Activated naive CD8-positive, alpha-beta T cell treated with anti-CD3 and anti-CD28 coated beads, Interleukin-2, amount 10 ng/mL, durations not matched to agents 7 days and 5 days (primary cell): ENCODE measurements at regions not wholly inside any gene's neighbourhood (a gene's known extent, or its start where the extent isn't known, plus 50 kb on each side); places are given as distances from the start of the nearest gene placed in this dataset.

ENCODE experiments used
- ATAC-seq: fragments of 150-1000 bp; cut with Tn5 transposase; one replicate; pipeline ENCODE4 v1.10.0; 2021; ENCODE audit warnings: low read depth, moderate library complexity
- POLR2A ChIA-PET: fragments of 350-600 bp; sonication (Branson Sonifier 250); formaldehyde crosslinking; loops from one replicate; lab custom pipeline; 2021; ENCODE audit warnings: antibody characterized with exemption; lab: Charles Lee
- DNase-seq: peaks from one replicate; pipeline ENCODE4 v3.0.0; 2021
- H3K27ac Mint-ChIP-seq: one replicate; pipeline ENCODE4 v1.8.0; 2022; ENCODE audit warnings: mild to moderate bottlenecking, mixed read lengths
- H3K27me3 Mint-ChIP-seq: one replicate; pipeline ENCODE4 v1.8.0; 2022; ENCODE audit warnings: mild to moderate bottlenecking, moderate library complexity, mixed read lengths
- H3K36me3 Mint-ChIP-seq: one replicate; pipeline ENCODE4 v1.8.0; 2021; ENCODE audit warnings: mild to moderate bottlenecking, mixed read lengths
- H3K4me1 Mint-ChIP-seq: one replicate; pipeline ENCODE4 v1.8.0; 2021; ENCODE audit warnings: mixed read lengths
- H3K4me3 Mint-ChIP-seq: one replicate; pipeline ENCODE4 v1.8.0; 2022; ENCODE audit warnings: mild to moderate bottlenecking, moderate library complexity, mixed read lengths
- H3K9me3 Mint-ChIP-seq: one replicate; pipeline ENCODE4 v1.8.0; 2021; ENCODE audit warnings: mixed read lengths

DNA sequence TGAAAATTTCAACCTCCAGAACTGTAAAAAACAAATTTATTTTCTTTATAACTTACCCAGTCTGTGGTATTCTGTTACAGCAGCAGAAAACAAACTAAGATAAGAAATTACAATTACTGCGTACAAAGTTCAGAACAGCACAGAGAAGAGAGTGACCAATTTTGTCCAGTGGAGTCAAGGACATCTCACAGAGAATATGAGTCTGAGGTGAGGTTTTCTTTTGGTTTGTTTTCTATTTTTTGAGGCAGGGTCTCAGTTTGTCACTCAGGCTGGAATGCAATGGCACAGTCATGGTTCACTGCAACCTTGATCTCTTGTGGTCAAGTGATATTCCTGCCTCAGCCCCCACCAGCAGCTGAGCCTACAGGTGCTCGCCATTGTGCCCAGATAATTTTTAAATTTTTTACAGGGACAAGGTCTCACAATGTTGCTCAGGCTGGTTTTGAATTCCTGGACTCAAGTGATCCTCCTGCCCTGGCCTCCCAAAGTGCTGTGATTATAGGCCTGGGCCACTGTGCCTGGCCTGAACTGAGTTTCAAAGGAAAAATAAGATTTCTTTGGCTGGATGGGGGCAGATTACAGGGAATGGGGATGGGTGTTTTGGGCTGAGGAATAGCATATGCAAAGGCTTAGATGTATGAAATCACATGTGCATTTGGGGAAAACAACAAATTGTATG lies 201.1 kb upstream of the USP24 start:
- Mint-ChIP-seq H3K4me1 (no peaks in the 10 kb centered on the region), H3K27ac (no peak overlapping the region), H3K9me3 (no peaks in the 10 kb centered on the region), H3K27me3 (peaks cover 4% of the 10 kb centered on the region), H3K36me3 (no peaks in the 10 kb centered on the region), H3K4me3 (no peak overlapping the region)
- no peak for DNase-seq
- POLR2A ChIA-PET, result no interaction called here
- ATAC-seq, result no peak

DNA sequence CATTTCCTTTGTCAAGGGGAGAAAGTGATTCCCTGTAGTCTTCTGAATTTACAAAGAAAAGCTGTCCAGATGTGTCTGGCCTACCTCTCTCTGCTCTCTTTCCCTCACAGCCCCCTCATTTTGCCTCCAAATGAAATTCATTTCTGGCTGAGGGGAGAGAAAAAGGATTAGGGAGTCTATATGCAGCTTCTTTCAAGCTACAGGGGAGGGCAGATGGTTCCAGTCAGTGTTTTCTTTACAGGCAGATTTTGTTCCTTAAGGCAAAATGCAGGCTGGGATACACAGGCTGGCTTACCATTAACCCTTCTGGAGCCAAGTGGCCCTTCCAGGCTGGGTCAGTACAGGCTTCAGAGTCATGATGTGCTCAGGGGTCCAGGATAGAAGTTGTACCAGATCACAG lies 198.1 kb upstream of the USP24 start:
- POLR2A ChIA-PET, result no interaction called here
- DNase-seq (no peak), ATAC-seq (no peak)
- H3K4me3 Mint-ChIP-seq, result no peak overlapping the region
- no peaks in the 10 kb centered on the region for H3K9me3 Mint-ChIP-seq
- H3K27me3 Mint-ChIP-seq, result peaks cover 4% of the 10 kb centered on the region
- no peaks in the 10 kb centered on the region for H3K36me3 Mint-ChIP-seq
- H3K27ac Mint-ChIP-seq, result no peak overlapping the region
- H3K4me1 Mint-ChIP-seq, result no peaks in the 10 kb centered on the region

DNA sequence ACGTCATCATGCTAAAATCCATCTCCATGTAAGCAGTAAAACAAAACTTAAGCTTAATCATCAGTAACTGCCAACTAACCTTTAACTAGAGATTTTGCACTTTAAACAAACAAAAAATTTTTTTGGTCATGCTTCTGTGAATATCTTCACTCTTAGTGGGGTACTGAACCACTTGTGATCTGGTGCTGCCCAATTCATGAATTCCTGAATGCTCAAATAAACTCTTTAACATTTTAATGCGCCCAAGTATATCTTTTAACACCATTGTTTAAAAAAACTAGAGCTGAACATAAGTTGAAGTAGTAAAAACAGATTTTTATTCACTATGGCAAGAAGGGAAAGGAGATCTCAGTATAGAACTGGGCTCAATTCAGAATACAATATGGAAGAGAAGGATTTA lies 196.9 kb upstream of the USP24 start:
- no peak for ATAC-seq
- POLR2A ChIA-PET, result no interaction called here
- Mint-ChIP-seq H3K9me3 (no peaks in the 10 kb centered on the region), H3K27me3 (peaks cover 4% of the 10 kb centered on the region), H3K4me1 (no peaks in the 10 kb centered on the region), H3K4me3 (no peak overlapping the region), H3K36me3 (no peaks in the 10 kb centered on the region), H3K27ac (no peak overlapping the region)
- no peak for DNase-seq

DNA sequence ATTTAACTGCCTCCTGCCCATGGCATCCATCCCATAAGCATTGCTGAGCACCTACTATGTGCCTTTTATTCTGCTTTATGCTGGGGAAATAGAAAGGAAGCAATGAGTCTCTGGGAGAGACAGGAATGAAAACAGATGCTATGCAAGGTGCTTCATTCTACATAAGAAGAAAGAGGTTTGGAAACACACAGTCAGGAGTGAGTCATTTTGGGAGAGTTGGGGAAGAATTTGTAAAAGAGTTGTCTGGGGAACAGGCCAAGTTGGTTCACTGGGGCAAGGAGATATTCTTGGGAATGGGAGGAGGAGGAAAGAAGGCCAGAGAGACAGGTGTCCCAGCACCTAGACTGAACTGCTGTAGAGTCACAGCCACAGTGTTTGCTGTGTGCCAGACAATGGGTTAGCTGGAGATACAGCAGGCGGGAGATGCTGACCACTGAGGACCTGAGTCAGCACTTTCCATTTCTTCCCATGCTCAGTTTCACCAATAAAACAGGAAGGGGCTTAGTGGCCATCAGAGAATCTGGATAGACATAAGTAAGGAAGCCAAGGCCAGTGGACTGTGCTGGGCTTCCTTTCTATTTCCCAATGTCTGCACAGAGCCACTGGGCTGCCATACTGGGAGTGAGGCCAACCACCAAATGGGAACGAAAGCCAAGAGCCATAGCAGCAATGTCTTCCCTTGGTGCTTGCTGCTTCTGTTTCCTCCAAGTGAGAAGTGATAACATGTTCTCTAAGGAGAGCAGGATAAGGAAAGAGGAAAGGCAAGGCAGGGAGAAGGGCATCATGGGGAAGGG lies 187.7 kb upstream of the USP24 start:
- peaks cover 2% of the 10 kb centered on the region for H3K9me3 Mint-ChIP-seq
- H3K36me3 Mint-ChIP-seq, result no peaks in the 10 kb centered on the region
- H3K27ac Mint-ChIP-seq, result no peak overlapping the region
- H3K4me3 Mint-ChIP-seq, result no peak overlapping the region
- POLR2A ChIA-PET, result no interaction called here
- DNase-seq (no peak), ATAC-seq (no peak)
- H3K4me1 Mint-ChIP-seq, result no peaks in the 10 kb centered on the region
- H3K27me3 Mint-ChIP-seq, result peaks cover 3% of the 10 kb centered on the region

DNA sequence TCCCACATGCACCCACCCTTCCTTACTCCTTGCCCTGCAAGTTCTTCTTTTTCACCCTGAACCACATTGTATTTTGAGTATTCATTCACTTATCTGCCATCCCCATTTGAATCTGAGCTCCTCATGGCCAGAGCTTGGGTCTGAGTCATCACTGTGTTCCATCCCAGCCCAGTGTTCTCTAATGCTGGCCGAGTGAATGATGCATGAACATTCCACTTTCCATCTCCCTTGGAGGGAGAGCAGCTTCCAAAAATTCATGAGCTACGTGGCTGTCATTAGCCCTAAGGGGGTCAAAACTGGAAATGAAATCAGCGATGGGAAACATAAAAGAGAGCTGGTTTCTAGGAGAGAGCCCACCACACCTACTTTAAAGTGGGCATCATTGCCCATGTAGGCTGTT lies 187.0 kb upstream of the USP24 start:
- no peaks in the 10 kb centered on the region for H3K4me1 Mint-ChIP-seq
- peaks cover 8% of the 10 kb centered on the region for H3K27me3 Mint-ChIP-seq
- H3K36me3 Mint-ChIP-seq, result no peaks in the 10 kb centered on the region
- H3K9me3 Mint-ChIP-seq, result peaks cover 2% of the 10 kb centered on the region
- H3K4me3 Mint-ChIP-seq, result no peak overlapping the region
- no peak for DNase-seq
- POLR2A ChIA-PET, result no interaction called here
- H3K27ac Mint-ChIP-seq, result no peak overlapping the region
- no peak for ATAC-seq

DNA sequence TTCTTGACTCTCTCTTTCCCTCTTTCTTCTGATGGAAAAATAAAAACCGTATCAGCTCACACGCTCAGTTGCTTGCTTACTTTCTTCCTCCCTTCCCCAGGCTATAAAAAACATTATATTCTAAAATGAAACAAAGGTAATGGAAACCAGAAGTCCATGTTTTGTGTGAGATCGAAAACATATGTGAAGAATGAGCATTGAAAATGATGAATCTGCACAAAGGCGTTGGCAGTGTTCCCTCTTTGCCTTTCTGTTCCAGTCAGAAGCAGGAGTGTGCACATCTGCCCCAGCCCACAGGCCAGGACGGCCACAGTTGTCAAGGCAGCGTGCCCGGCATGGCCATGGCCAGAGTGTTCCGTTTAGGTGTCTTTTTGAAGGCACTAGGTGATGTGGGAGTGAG lies 185.3 kb upstream of the USP24 start:
- POLR2A ChIA-PET, result no interaction called here
- Mint-ChIP-seq H3K36me3 (no peaks in the 10 kb centered on the region), H3K4me1 (no peaks in the 10 kb centered on the region), H3K4me3 (no peak overlapping the region), H3K9me3 (no peaks in the 10 kb centered on the region), H3K27ac (no peak overlapping the region), H3K27me3 (peaks cover 10% of the 10 kb centered on the region)
- no peak for ATAC-seq
- DNase-seq, result no peak

DNA sequence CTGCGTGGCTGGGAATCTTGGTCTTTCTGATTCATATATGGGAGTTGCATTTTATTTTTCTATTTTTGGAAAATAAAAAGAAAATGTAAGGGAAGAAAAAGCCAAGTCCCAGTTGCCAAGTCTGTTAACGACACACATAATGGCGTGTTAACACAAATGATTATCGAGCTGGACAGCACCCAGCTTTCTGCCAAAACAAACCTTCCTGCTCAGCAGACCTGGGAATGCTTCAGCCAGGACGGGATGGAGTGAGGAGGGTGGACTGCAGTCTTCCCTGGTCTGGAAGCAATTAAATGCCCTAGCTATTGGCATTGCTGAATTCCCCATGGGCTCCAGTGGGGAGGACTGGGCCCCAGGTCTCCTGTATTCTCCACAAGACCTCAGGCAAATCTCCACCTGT lies 184.2 kb upstream of the USP24 start:
- no peaks in the 10 kb centered on the region for H3K4me1 Mint-ChIP-seq
- DNase-seq, result no peak
- H3K36me3 Mint-ChIP-seq, result no peaks in the 10 kb centered on the region
- no peak for ATAC-seq
- H3K27ac Mint-ChIP-seq, result no peak overlapping the region
- H3K9me3 Mint-ChIP-seq, result no peaks in the 10 kb centered on the region
- peaks cover 10% of the 10 kb centered on the region for H3K27me3 Mint-ChIP-seq
- POLR2A ChIA-PET, result no interaction called here
- H3K4me3 Mint-ChIP-seq, result no peak overlapping the region

DNA sequence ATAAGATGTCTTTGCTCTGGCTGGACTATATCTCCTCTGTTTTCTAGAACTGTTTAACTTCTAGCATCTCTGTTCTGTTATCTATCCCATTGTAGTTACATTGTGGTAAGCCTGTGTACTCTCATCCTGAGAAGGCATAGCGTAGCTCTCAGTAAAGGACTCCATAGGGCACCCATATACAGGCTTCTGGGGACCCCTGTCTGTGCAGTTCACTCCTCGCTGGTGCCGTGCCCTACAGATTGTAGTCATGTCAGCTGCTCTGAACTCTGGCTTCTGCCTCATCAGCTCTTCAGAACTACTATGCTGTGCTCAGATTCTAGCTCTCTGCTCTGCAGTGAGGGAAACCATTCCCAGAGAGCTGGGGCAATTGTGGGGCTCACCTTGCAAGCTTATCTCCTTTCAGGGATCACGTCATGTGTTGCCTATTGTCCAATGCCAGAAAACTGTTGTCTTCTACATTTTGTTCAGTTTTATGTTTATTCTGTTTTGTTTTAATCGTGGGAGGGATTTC lies 181.3 kb upstream of the USP24 start:
- Mint-ChIP-seq H3K27me3 (peaks cover 23% of the 10 kb centered on the region), H3K36me3 (no peaks in the 10 kb centered on the region), H3K4me3 (no peak overlapping the region), H3K4me1 (no peaks in the 10 kb centered on the region), H3K9me3 (no peaks in the 10 kb centered on the region), H3K27ac (no peak overlapping the region)
- POLR2A ChIA-PET, result no interaction called here
- ATAC-seq (no peak), DNase-seq (no peak)

DNA sequence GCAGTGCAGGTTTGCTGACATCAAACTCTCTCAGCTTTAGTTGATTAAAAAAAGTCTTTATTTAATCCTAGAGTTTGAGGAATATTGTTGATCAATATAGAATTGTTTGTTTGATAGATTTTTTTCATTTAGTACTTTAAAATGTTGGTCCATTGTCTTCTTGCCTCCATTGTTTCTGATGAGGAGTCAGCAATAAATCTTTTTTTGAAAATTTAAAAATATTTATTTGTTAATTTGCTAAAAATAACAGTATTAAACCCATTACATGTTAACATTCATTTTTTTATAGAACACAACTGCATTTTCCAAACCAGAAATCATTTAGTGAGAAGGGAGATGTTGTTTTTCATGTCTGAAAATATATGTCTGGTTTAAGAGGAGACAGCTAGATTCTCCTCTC lies 173.8 kb upstream of the USP24 start:
- Mint-ChIP-seq H3K36me3 (no peaks in the 10 kb centered on the region), H3K4me3 (no peak overlapping the region), H3K27ac (no peak overlapping the region), H3K27me3 (peaks cover 33% of the 10 kb centered on the region), H3K4me1 (no peaks in the 10 kb centered on the region), H3K9me3 (no peaks in the 10 kb centered on the region)
- POLR2A ChIA-PET, result no interaction called here
- no peak for DNase-seq
- ATAC-seq, result no peak

DNA sequence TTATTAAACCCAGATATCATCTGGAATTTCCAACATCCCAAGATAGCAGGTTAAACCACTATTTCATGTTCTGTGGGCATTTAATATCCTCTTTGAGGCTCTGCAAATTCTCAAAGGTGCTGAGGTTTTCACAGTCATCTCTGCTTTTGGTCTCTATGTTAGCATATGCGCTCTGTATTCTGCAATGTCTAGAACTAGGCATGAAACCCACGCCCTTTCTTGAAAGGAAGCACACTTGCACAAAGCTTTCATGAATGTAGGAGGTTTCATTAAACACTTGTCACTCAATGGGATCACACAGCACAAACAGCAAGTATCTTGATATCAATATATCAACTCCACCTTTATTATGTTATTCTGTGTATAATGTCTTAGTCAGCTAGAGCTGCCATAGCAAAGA lies 172.0 kb upstream of the USP24 start:
- DNase-seq, result no peak
- Mint-ChIP-seq H3K36me3 (no peaks in the 10 kb centered on the region), H3K4me3 (no peak overlapping the region), H3K4me1 (no peaks in the 10 kb centered on the region), H3K27ac (no peak overlapping the region), H3K27me3 (peaks cover 27% of the 10 kb centered on the region), H3K9me3 (no peaks in the 10 kb centered on the region)
- POLR2A ChIA-PET, result no interaction called here
- ATAC-seq, result no peak

DNA sequence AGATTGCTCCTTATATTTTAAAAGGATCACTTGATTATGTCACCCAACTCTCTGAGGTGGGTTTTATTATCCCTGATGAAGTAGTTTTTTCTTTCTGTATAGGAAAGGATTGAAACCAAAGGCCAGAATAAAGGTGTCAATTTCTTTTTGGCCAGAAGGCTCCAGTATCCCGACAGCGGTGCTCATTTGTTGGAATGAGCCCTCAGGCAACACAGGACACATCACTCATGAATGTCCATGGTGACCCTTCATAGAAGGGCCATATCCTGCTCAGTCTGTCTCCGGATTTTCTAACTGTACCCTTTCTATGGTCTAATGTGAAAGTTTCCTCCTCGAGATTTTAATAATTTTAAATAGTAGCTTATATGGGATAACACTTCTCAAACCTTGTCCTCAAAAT lies 171.3 kb upstream of the USP24 start:
- Mint-ChIP-seq H3K27me3 (peaks cover 20% of the 10 kb centered on the region), H3K4me1 (no peaks in the 10 kb centered on the region), H3K4me3 (no peak overlapping the region), H3K27ac (no peak overlapping the region), H3K9me3 (no peaks in the 10 kb centered on the region), H3K36me3 (no peaks in the 10 kb centered on the region)
- DNase-seq (no peak), ATAC-seq (no peak)
- POLR2A ChIA-PET, result no interaction called here

DNA sequence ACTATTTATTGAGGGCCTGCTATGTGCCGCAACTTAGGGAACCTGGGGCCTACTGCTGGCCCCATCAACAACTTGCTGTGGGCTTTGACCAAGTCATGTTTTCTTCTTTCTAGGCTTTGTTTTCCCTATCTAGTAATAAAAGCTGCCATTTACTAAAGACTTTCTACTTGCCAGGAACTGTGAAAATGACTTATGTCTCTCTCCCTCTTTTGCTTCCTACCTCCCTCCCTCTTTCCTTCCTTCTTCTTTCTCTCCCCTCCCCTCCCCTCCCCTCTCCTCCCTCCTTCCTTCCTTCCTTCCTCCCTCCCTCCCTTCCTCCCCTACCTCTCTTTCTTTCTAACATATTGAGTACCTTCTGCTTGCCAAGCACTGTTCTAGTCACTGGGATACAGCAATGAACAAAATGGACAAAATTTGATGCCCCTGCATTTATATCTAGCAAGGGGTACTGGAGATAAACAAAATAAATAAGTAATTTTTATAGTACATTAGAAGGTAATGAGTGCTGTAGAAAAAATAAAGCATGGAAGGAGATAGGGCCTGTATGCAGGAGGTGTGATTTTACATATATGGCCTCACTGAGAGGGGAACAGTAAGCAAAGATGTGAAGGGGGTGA lies 170.3 kb upstream of the USP24 start:
- H3K4me3 Mint-ChIP-seq, result no peak overlapping the region
- no peak for ATAC-seq
- no peaks in the 10 kb centered on the region for H3K9me3 Mint-ChIP-seq

DNA sequence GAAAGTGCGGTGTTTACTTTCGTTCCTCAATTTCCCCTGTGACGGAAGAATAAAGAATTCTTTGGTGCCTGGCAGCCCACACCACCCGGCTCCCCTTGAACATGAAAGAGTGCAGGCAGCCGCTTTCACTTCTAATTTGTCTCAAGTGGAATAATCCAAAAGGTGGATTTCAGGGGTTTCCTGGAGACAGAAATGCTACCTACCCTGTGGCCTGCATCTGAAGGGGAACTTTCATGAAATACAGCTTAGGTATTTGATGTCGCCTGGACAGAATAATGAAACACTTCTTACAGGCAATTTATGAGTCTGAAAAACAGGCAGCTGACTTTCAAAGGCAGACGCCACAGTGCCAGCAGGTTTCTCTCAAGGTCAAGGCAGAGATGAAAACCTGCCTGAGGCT lies 169.5 kb upstream of the USP24 start:
- Mint-ChIP-seq H3K27ac (no peak overlapping the region), H3K4me3 (no peak overlapping the region)
- POLR2A ChIA-PET, result no interaction called here

More for the DNA sequence above, 170.3 kb upstream of the USP24 start:
- peaks cover 14% of the 10 kb centered on the region for H3K27me3 Mint-ChIP-seq
- H3K36me3 Mint-ChIP-seq, result no peaks in the 10 kb centered on the region
- DNase-seq, result no peak
- H3K4me1 Mint-ChIP-seq, result no peaks in the 10 kb centered on the region
- POLR2A ChIA-PET, result no interaction called here
- H3K27ac Mint-ChIP-seq, result no peak overlapping the region

DNA sequence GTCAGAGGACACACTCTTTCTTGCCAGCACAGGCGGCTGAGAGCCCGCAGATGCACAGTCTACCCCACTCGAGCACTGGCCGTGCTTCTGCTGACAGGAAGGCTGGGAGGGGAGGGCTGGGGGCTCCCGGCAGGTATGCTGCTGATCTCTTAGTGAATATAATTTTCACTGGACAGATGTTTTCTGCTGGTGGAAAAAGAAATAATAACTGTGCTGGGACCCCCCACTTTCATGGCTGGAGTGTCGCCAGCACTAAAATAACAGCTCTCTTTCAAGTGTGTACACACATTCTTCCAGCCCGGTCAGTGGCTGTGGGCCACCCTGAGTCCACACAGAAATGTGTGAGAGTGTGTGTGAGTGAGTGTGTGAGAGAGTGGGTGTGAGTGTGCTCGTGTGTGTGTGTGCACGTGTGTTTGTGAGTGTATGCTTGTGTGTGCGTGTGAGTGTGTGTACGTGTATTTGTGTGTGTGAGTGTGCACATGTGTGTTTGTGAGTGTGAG lies 167.7 kb upstream of the USP24 start:
- Mint-ChIP-seq H3K4me3 (no peak overlapping the region), H3K27me3 (peaks cover 7% of the 10 kb centered on the region), H3K36me3 (no peaks in the 10 kb centered on the region), H3K4me1 (peaks cover 9% of the 10 kb centered on the region), H3K9me3 (no peaks in the 10 kb centered on the region), H3K27ac (no peak overlapping the region)
- no peak for ATAC-seq
- POLR2A ChIA-PET, result no interaction called here
- DNase-seq, result no peak

More for the DNA sequence above, 169.5 kb upstream of the USP24 start:
- Mint-ChIP-seq H3K36me3 (no peaks in the 10 kb centered on the region), H3K27me3 (peaks cover 14% of the 10 kb centered on the region), H3K4me1 (no peaks in the 10 kb centered on the region), H3K9me3 (no peaks in the 10 kb centered on the region)
- no peak for ATAC-seq
- no peak for DNase-seq
